Naive thymus-derived CD8-positive, alpha-beta T cell (primary cell): ENCODE measurements at regions not wholly inside any gene's neighbourhood (a gene's known extent, or its start where the extent isn't known, plus 50 kb on each side); places are given as distances from the start of the nearest gene placed in this dataset.

ENCODE experiments used
- ATAC-seq, 2 donors: fragments of 150-1000 bp; cut with Tn5 transposase in 1 of 2; sonication (Bioruptor Pico), chemical (Tn5 transposase) in 1 of 2; 1 replicate in 1 of 2; 2 replicates in 1 of 2; pipeline ENCODE4 v1.10.0; 2021; ENCODE audit warnings: mild to moderate bottlenecking in 2 of 2, moderate library complexity in 2 of 2
- POLR2A ChIA-PET: fragments of 350-600 bp; sonication (Branson Sonifier 250); formaldehyde crosslinking; loops from one replicate; lab custom pipeline; 2021; ENCODE audit warnings: antibody characterized with exemption; lab: Charles Lee
- DNase-seq, 10 donors: peaks; one replicate each; pipeline versions ENCODE4 v3.0.0 to v3.0.0-alpha.2; 2020 to 2022
- H3K27ac Mint-ChIP-seq, 10 donors: one replicate each; pipeline ENCODE4 v1.8.0; 2020 to 2022; ENCODE audit warnings: mild to moderate bottlenecking in 10 of 10, mixed read lengths in 10 of 10, moderate library complexity in 4 of 10, inconsistent platforms in 1 of 10
- H3K27me3 Mint-ChIP-seq, 5 donors: one replicate each; pipeline ENCODE4 v1.8.0; 2021 to 2022; ENCODE audit warnings: mixed read lengths in 5 of 5
- H3K36me3 Mint-ChIP-seq, 3 donors: one replicate each; pipeline ENCODE4 v1.8.0; 2020 to 2022; ENCODE audit warnings: mixed read lengths in 3 of 3, mild to moderate bottlenecking in 2 of 3, inconsistent platforms in 1 of 3
- H3K4me1 Mint-ChIP-seq, 4 donors: one replicate each; pipeline ENCODE4 v1.8.0; 2021 to 2022; ENCODE audit warnings: mixed read lengths in 4 of 4
- H3K4me3 Mint-ChIP-seq, 10 donors: one replicate each; pipeline ENCODE4 v1.8.0; 2020 to 2022; ENCODE audit warnings: mild to moderate bottlenecking in 10 of 10, mixed read lengths in 10 of 10, moderate library complexity in 6 of 10, inconsistent platforms in 1 of 10
- H3K9me3 Mint-ChIP-seq, 9 donors: one replicate each; pipeline ENCODE4 v1.8.0; 2020 to 2022; ENCODE audit warnings: mixed read lengths in 9 of 9, mild to moderate bottlenecking in 3 of 9, inconsistent platforms in 1 of 9, moderate library complexity in 1 of 9

- Mint-ChIP-seq H3K4me3 (no peak overlapping the region), H3K27ac (no peak overlapping the region), H3K27me3 (peaks cover 0 to 1% (median 0%) of the 10 kb centered on the region in 5 donors), H3K4me1 (no peaks in the 10 kb centered on the region), H3K36me3 (no peaks in the 10 kb centered on the region), H3K9me3 (peaks cover 0 to 2% (median 0%) of the 10 kb centered on the region in 9 donors)
- DNase-seq (no peak), ATAC-seq (no peak)
- POLR2A ChIA-PET: no interaction called here
These were observed 178.2 kb upstream of the FRMPD4 start for GRCh38 chrX:11960031-11960430.

- DNase-seq (no peak), ATAC-seq (no peak)
- no peak overlapping the region for H3K27ac Mint-ChIP-seq
- POLR2A ChIA-PET: no interaction called here
- no peak overlapping the region for H3K4me3 Mint-ChIP-seq
- peaks cover 0 to 10% (median 0%) of the 10 kb centered on the region in 9 donors for H3K9me3 Mint-ChIP-seq
- peaks cover 0 to 3% (median under 1%) of the 10 kb centered on the region in 5 donors for H3K27me3 Mint-ChIP-seq
- no peaks in the 10 kb centered on the region for H3K4me1 Mint-ChIP-seq
- H3K36me3 Mint-ChIP-seq: no peaks in the 10 kb centered on the region
These were observed 172.8 kb upstream of the FRMPD4 start for GRCh38 chrX:11965436-11965835.

- DNase-seq (no peak), ATAC-seq (no peak)
- POLR2A ChIA-PET: no interaction called here
- Mint-ChIP-seq H3K4me3 (no peak overlapping the region), H3K9me3 (peaks cover 0 to 10% (median 0%) of the 10 kb centered on the region in 9 donors), H3K27me3 (peaks cover 0 to 3% (median 0%) of the 10 kb centered on the region in 5 donors), H3K4me1 (no peaks in the 10 kb centered on the region), H3K27ac (no peak overlapping the region), H3K36me3 (no peaks in the 10 kb centered on the region)
These were observed 170.0 kb upstream of the FRMPD4 start for GRCh38 chrX:11967986-11968869.

GRCh38 chrX:11968991-11969390, 169.3 kb upstream of the FRMPD4 start:
- Mint-ChIP-seq H3K4me1 (no peaks in the 10 kb centered on the region), H3K27me3 (peaks cover 0 to 8% (median 0%) of the 10 kb centered on the region in 5 donors), H3K9me3 (peaks cover 0 to 10% (median 0%) of the 10 kb centered on the region in 9 donors), H3K36me3 (no peaks in the 10 kb centered on the region), H3K4me3 (no peak overlapping the region), H3K27ac (no peak overlapping the region)
- POLR2A ChIA-PET: no interaction called here
- no peak for ATAC-seq
- no peak for DNase-seq

- Mint-ChIP-seq H3K9me3 (peaks cover 0 to 10% (median 0%) of the 10 kb centered on the region in 9 donors), H3K4me1 (no peaks in the 10 kb centered on the region), H3K27me3 (peaks cover 0 to 16% (median 0%) of the 10 kb centered on the region in 5 donors), H3K36me3 (no peaks in the 10 kb centered on the region), H3K4me3 (no peak overlapping the region), H3K27ac (no peak overlapping the region)
- POLR2A ChIA-PET: no interaction called here
- DNase-seq (no peak), ATAC-seq (no peak)
These were observed 167.5 kb upstream of the FRMPD4 start for GRCh38 chrX:11970578-11971359.

- DNase-seq: no peak
- H3K27ac Mint-ChIP-seq: no peak overlapping the region
- no peaks in the 10 kb centered on the region for H3K36me3 Mint-ChIP-seq
- no peaks in the 10 kb centered on the region for H3K9me3 Mint-ChIP-seq
- peaks cover 0 to 13% (median 0%) of the 10 kb centered on the region in 5 donors for H3K27me3 Mint-ChIP-seq
- no peak overlapping the region for H3K4me3 Mint-ChIP-seq
- no peaks in the 10 kb centered on the region for H3K4me1 Mint-ChIP-seq
- ATAC-seq: no peak
- POLR2A ChIA-PET: no interaction called here
These were observed 161.6 kb upstream of the FRMPD4 start for GRCh38 chrX:11976663-11977062.

- H3K36me3 Mint-ChIP-seq: no peaks in the 10 kb centered on the region
- H3K4me3 Mint-ChIP-seq: no peak overlapping the region
- DNase-seq (no peak), ATAC-seq (no peak)
- H3K27ac Mint-ChIP-seq: no peak overlapping the region
- POLR2A ChIA-PET: no interaction called here
- H3K27me3 Mint-ChIP-seq: peaks cover 0 to 7% (median 3%) of the 10 kb centered on the region in 5 donors
- peaks cover 0 to 6% (median 0%) of the 10 kb centered on the region in 9 donors for H3K9me3 Mint-ChIP-seq
- peaks cover 0 to 1% (median 0%) of the 10 kb centered on the region in 4 donors for H3K4me1 Mint-ChIP-seq
These were observed 146.0 kb upstream of the FRMPD4 start for GRCh38 chrX:11992271-11992670.

- Mint-ChIP-seq H3K27ac (no peak overlapping the region), H3K9me3 (no peaks in the 10 kb centered on the region), H3K36me3 (no peaks in the 10 kb centered on the region), H3K4me1 (peaks cover 0 to 1% (median 0%) of the 10 kb centered on the region in 4 donors), H3K27me3 (peaks cover 0 to 12% (median 1%) of the 10 kb centered on the region in 5 donors), H3K4me3 (no peak overlapping the region)
- DNase-seq (no peak), ATAC-seq (no peak)
- POLR2A ChIA-PET: no interaction called here
These were observed 143.1 kb upstream of the FRMPD4 start for GRCh38 chrX:11995146-11995545.

- DNase-seq (no peak), ATAC-seq (no peak)
- Mint-ChIP-seq H3K9me3 (no peaks in the 10 kb centered on the region), H3K36me3 (no peaks in the 10 kb centered on the region), H3K27ac (no peak overlapping the region), H3K4me1 (peaks cover 0 to 1% (median 0%) of the 10 kb centered on the region in 4 donors), H3K27me3 (peaks cover 0 to 12% (median 1%) of the 10 kb centered on the region in 5 donors), H3K4me3 (no peak overlapping the region)
- POLR2A ChIA-PET: no interaction called here
These were observed 141.5 kb upstream of the FRMPD4 start for GRCh38 chrX:11996810-11997209.

- H3K27me3 Mint-ChIP-seq: peaks cover 0 to 12% (median 1%) of the 10 kb centered on the region in 5 donors
- DNase-seq (no peak), ATAC-seq (no peak)
- peaks cover 0 to 1% (median 0%) of the 10 kb centered on the region in 4 donors for H3K4me1 Mint-ChIP-seq
- no peaks in the 10 kb centered on the region for H3K9me3 Mint-ChIP-seq
- no peak overlapping the region for H3K27ac Mint-ChIP-seq
- no peaks in the 10 kb centered on the region for H3K36me3 Mint-ChIP-seq
- no peak overlapping the region for H3K4me3 Mint-ChIP-seq
- POLR2A ChIA-PET: no interaction called here
These were observed 139.3 kb upstream of the FRMPD4 start for GRCh38 chrX:11998944-11999343.

GRCh38 chrX:12002876-12003275, 135.4 kb upstream of the FRMPD4 start:
- H3K9me3 Mint-ChIP-seq: peaks cover 0 to 4% (median 0%) of the 10 kb centered on the region in 9 donors
- H3K27me3 Mint-ChIP-seq: peaks cover 0 to 8% (median 0%) of the 10 kb centered on the region in 5 donors
- no peak overlapping the region for H3K27ac Mint-ChIP-seq
- no peak overlapping the region for H3K4me3 Mint-ChIP-seq
- H3K4me1 Mint-ChIP-seq: peaks cover 0 to 4% (median under 1%) of the 10 kb centered on the region in 4 donors
- POLR2A ChIA-PET: no interaction called here
- DNase-seq (no peak), ATAC-seq (no peak)
- H3K36me3 Mint-ChIP-seq: no peaks in the 10 kb centered on the region

- H3K36me3 Mint-ChIP-seq: no peaks in the 10 kb centered on the region
- H3K4me1 Mint-ChIP-seq: peaks cover 0 to 6% (median under 1%) of the 10 kb centered on the region in 4 donors
- H3K27me3 Mint-ChIP-seq: peaks cover 0 to 8% (median 0%) of the 10 kb centered on the region in 5 donors
- POLR2A ChIA-PET: no interaction called here
- H3K27ac Mint-ChIP-seq: no peak overlapping the region
- no peak overlapping the region for H3K4me3 Mint-ChIP-seq
- no peak for DNase-seq
- peaks cover 0 to 4% (median 0%) of the 10 kb centered on the region in 9 donors for H3K9me3 Mint-ChIP-seq
- no peak for ATAC-seq
These were observed 130.4 kb upstream of the FRMPD4 start for GRCh38 chrX:12007881-12008280.

GRCh38 chrX:12010436-12010835, 127.8 kb upstream of the FRMPD4 start:
- H3K4me3 Mint-ChIP-seq: no peak overlapping the region
- peaks cover 0 to 13% (median 0%) of the 10 kb centered on the region in 5 donors for H3K27me3 Mint-ChIP-seq
- H3K27ac Mint-ChIP-seq: no peak overlapping the region
- POLR2A ChIA-PET: no interaction called here
- H3K4me1 Mint-ChIP-seq: peaks cover 0 to 6% (median under 1%) of the 10 kb centered on the region in 4 donors
- DNase-seq (no peak), ATAC-seq (no peak)
- peaks cover 0 to 2% (median 0%) of the 10 kb centered on the region in 9 donors for H3K9me3 Mint-ChIP-seq
- no peaks in the 10 kb centered on the region for H3K36me3 Mint-ChIP-seq
